ENCODE measurements at regions not wholly inside any gene's neighbourhood (a gene's known extent, or its start where the extent isn't known, plus 50 kb on each side); places are given as distances from the start of the nearest gene placed in this dataset.

DNA sequence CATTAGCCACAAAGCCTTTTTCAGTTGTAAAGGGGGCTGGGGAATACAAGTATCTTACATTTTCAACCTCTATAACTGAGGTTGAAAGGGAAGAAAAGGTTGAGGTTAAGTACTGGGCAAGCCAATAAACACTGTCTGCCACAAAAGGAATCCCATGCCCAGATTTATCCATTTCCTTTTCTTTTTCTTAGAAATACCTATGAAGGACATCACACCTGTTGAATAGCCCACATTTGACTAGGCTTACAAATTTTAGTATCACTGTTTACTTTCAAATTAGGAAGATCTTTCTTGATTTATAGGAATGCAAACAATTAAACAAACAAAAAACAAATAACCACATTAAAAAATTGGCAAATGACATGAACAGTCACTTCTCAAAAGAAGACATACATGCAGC lies 81.0 kb upstream of the CAV2 start:
- DNase-seq (ENCODE audit: low spot score) = no peak
- in situ Hi-C loops (cut with MboI; ENCODE audit: low pct_unique_long_range_greater_than_20kb, low sequenced_read_pairs, unreplicated experiment) = no loop called here
- TF ChIP-seq, protein P1, sequence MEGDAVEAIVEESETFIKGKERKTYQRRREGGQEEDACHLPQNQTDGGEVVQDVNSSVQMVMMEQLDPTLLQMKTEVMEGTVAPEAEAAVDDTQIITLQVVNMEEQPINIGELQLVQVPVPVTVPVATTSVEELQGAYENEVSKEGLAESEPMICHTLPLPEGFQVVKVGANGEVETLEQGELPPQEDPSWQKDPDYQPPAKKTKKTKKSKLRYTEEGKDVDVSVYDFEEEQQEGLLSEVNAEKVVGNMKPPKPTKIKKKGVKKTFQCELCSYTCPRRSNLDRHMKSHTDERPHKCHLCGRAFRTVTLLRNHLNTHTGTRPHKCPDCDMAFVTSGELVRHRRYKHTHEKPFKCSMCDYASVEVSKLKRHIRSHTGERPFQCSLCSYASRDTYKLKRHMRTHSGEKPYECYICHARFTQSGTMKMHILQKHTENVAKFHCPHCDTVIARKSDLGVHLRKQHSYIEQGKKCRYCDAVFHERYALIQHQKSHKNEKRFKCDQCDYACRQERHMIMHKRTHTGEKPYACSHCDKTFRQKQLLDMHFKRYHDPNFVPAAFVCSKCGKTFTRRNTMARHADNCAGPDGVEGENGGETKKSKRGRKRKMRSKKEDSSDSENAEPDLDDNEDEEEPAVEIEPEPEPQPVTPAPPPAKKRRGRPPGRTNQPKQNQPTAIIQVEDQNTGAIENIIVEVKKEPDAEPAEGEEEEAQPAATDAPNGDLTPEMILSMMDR (IDR thresholded peaks at IDR 0.05; ENCODE audit: extremely low read depth, insufficient read depth, missing control alignments) = no peak

DNA sequence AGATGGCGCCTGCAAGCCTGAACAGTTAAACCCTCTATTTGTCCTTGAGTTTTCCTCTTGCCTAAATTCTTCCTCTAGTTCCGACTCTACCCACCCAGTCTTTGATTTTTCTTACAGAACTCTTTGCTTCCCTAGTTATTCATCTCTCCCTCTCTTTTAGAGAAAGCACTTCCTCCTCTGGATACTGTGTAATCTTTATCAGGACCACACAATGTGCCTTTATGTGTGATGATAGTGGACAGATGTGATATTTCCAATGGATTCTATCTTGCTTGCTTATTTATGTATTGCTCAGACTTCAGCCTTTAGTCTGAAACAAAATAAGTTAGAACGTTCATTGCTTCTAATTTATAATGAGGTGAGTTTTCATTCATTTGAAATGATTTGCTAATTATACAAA lies 79.5 kb upstream of the CAV2 start:
- TF ChIP-seq, protein P1 (IDR thresholded peaks at IDR 0.05; ENCODE audit: extremely low read depth, insufficient read depth, missing control alignments) = no peak
- in situ Hi-C loops (cut with MboI; ENCODE audit: low pct_unique_long_range_greater_than_20kb, low sequenced_read_pairs, unreplicated experiment) = no loop called here
- DNase-seq (ENCODE audit: low spot score) = no peak

DNA sequence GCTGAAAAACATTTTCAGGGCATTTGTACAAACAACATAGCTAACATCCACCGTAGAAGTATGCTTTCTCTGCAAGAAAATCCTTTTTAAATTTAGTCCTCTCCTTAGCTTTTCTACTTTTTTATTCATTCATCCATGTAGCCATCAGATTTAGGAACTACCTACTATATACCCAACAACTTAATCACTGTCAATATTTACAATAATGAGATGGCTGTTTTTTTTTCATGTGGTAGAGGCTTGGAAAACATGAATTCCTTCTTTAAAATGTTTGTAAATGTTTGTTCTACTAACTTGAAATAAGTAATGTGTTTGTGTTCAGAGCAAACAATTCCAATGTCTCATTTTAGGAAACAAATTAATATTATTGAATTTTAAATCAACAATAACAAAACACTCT lies 78.2 kb upstream of the CAV2 start:
- DNase-seq (ENCODE audit: low spot score) = no peak

DNA sequence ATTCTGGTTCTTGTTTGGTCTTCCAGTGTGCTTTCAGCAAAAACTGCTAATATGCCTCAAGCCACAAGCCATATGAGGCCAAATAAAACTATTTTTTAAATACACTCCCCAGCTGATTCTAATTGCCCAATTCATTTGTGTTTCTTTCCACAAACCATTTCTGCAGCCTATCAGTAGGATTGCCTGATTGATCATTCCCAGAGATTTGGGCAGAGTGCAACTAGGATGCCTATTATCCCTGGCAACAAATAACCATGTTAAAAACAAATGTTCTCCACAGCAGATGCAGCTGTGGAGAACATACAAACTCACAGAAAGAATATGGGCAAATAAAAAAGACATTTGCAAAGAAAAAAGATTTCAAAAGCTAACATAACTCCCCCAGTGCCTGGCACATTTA lies 76.9 kb upstream of the CAV2 start:
- TF ChIP-seq, protein P1 (IDR thresholded peaks at IDR 0.05; ENCODE audit: extremely low read depth, insufficient read depth, missing control alignments) = no peak
- in situ Hi-C loops (cut with MboI; ENCODE audit: low pct_unique_long_range_greater_than_20kb, low sequenced_read_pairs, unreplicated experiment) = no loop called here
- no peak for DNase-seq (ENCODE audit: low spot score)

More for the DNA sequence above, 78.2 kb upstream of the CAV2 start:
- in situ Hi-C loops (cut with MboI; ENCODE audit: low pct_unique_long_range_greater_than_20kb, low sequenced_read_pairs, unreplicated experiment) = no loop called here
- TF ChIP-seq, protein P1 (IDR thresholded peaks at IDR 0.05; ENCODE audit: extremely low read depth, insufficient read depth, missing control alignments) = no peak

DNA sequence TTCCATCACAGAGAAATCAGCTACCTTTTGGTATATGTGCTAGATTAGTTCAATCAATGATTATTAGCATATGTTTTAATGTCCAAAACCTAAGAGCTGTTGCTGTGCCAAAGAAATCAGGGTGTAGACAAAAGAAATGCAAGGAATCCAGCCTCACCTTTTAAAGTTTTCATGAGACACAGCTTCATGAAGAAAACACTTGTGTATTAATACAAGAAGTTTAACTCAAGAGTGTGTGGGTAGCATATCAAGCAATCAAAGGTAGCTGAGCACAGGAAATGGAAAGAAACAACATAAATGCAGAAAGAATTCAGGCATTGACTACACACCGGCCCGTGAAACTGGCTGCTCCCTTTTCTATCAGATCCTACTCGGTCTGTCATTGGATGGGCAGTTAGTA lies 76.0 kb upstream of the CAV2 start:
- in situ Hi-C loops (cut with MboI; ENCODE audit: low pct_unique_long_range_greater_than_20kb, low sequenced_read_pairs, unreplicated experiment) = no loop called here
- no peak for DNase-seq (ENCODE audit: low spot score)
- TF ChIP-seq, protein P1 (IDR thresholded peaks at IDR 0.05; ENCODE audit: extremely low read depth, insufficient read depth, missing control alignments) = no peak

DNA sequence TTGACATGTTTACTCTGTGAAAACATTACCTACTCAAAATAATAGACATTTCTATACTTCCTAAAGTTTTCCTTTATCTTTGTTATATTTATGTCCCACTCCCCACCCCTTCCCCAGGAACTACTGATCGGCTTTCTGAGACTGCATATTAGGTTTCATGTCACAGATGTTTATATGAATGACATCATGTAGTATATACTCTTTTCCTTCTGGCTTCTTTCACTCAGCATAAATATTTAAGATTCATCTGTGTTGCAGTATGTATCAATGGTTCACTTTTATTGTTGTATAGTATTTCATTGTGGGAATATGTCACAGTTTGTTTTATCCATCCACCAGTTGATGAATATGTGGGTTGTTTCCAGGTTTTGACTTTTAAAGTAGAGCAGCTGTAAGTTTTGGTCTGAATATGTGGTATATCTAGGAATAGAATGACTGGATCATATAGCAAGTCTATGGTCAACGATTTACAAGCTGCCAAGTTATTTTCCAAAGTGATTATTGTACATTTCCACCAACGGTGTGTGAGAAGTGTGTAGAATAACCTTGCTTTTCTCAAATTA lies 73.8 kb upstream of the CAV2 start:
- TF ChIP-seq, protein P1 (IDR thresholded peaks at IDR 0.05; ENCODE audit: extremely low read depth, insufficient read depth, missing control alignments) = no peak
- DNase-seq (ENCODE audit: low spot score) = no peak
- in situ Hi-C loops (cut with MboI; ENCODE audit: low pct_unique_long_range_greater_than_20kb, low sequenced_read_pairs, unreplicated experiment) = no loop called here

All from GM13977 (cell line).